ENCODE measurements at regions not wholly inside any gene's neighbourhood (a gene's known extent, or its start where the extent isn't known, plus 50 kb on each side); places are given as distances from the start of the nearest gene placed in this dataset.

GRCh38 chr5:130720355-130720754, 444.7 kb downstream of the HINT1 start:
- peak; percentile 30 for TF ChIP-seq CTCF (IDR thresholded peaks at IDR 0.05; ENCODE audit: low read depth, low read length)
- no peak for TF ChIP-seq MAX (IDR thresholded peaks at IDR 0.05; ENCODE audit: low read depth, low read length)
- no peak for TF ChIP-seq POLR2A (IDR thresholded peaks at IDR 0.05; ENCODE audit: extremely low read depth, insufficient read length)
- no peak for TF ChIP-seq MYC (IDR thresholded peaks at IDR 0.05; ENCODE audit: low read depth, low read length)
